Thoracic aorta (tissue), 2 donors: ENCODE measurements at regions not wholly inside any gene's neighbourhood (a gene's known extent, or its start where the extent isn't known, plus 50 kb on each side); places are given as distances from the start of the nearest gene placed in this dataset.

Source experiments
- ATAC-seq: fragments of 150-250 bp; one replicate; pipeline ENCODE4 v1.8.0; 2017; ENCODE audit warnings: low read depth; ENCODE audit not compliant: insufficient number of reproducible peaks, low FRiP score
- DNase-seq: peaks from one replicate; pipeline ENCODE4 v3.0.0-alpha.2; 2020; ENCODE audit warnings: low spot score
- H3K27ac ChIP-seq, 2 donors: fragments of 200-600 bp; sonication (generic); 1 replicate in 1 of 2; 2 replicates in 1 of 2; pipeline ENCODE4 v1.5.1; 2016; ENCODE audit warnings: mild to moderate bottlenecking in 2 of 2, moderate library complexity in 2 of 2
- H3K27me3 ChIP-seq: fragments of 200-600 bp; sonication (generic); replicated peaks from 2 replicates; pipeline ENCODE4 v1.6.0; 2016; ENCODE audit warnings: mild to moderate bottlenecking; ENCODE audit not compliant: insufficient read depth
- H3K36me3 ChIP-seq: fragments of 200-600 bp; sonication (generic); one replicate; pipeline ENCODE4 v1.5.1; 2016
- H3K4me1 ChIP-seq, 2 donors: fragments of 200-600 bp; sonication (generic); 1 replicate in 1 of 2; 2 replicates in 1 of 2; pipeline versions ENCODE4 v1.5.1 to v1.6.0; 2016; ENCODE audit warnings: low read depth in 2 of 2, mild to moderate bottlenecking in 1 of 2; ENCODE audit not compliant: control insufficient read depth in 1 of 2
- H3K4me3 ChIP-seq: fragments of 200-600 bp; sonication (generic); 2 replicates; pipeline ENCODE4 v1.5.1; 2016; ENCODE audit warnings: mild to moderate bottlenecking
- H3K9me3 ChIP-seq: fragments of 200-600 bp; sonication (generic); 2 replicates; pipeline ENCODE4 v1.5.1; 2016
- CTCF ChIP-seq: fragments of 200-600 bp; sonication (generic); IDR thresholded peaks from one replicate; pipeline ENCODE4 v1.5.1; 2019; ENCODE audit warnings: antibody characterized with exemption

DNA sequence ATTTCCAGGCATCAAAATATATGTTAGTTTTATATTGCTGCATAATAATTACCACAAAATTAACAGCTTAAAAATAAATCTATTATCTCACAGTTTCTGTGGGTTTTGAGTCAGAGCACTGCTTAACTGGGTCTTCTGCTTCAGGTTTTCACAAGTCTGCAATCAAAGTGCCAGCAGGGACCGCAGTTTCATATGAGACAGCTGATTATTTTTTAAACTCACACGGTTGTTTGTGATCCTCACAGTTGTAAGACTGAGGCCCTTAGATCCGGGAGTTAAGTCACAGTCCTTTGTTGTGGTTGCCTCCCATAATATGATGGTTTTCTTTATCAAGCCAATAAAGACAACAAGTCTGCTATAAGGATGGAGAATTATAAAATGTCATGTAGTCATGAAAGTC is 146.0 kb upstream of the ZWINT start:
- H3K27ac ChIP-seq = no peak overlapping the region
- H3K4me3 ChIP-seq = no peak overlapping the region
- ATAC-seq = no peak
- H3K36me3 ChIP-seq = no peaks in the 10 kb centered on the region
- no peaks in the 10 kb centered on the region for H3K27me3 ChIP-seq
- no peak for TF ChIP-seq CTCF
- no peaks in the 10 kb centered on the region for H3K9me3 ChIP-seq
- no peaks in the 10 kb centered on the region for H3K4me1 ChIP-seq
- no peak for DNase-seq

- Histone ChIP-seq H3K4me1 (no peaks in the 10 kb centered on the region), H3K27me3 (no peaks in the 10 kb centered on the region), H3K36me3 (no peaks in the 10 kb centered on the region), H3K4me3 (no peak overlapping the region), H3K27ac (no peak overlapping the region), H3K9me3 (no peaks in the 10 kb centered on the region)
- no peak for ATAC-seq
- DNase-seq = no peak
- TF ChIP-seq CTCF = no peak
Measured at GRCh38 chr10:56505555-56505954, 144.5 kb upstream of the ZWINT start.

DNA sequence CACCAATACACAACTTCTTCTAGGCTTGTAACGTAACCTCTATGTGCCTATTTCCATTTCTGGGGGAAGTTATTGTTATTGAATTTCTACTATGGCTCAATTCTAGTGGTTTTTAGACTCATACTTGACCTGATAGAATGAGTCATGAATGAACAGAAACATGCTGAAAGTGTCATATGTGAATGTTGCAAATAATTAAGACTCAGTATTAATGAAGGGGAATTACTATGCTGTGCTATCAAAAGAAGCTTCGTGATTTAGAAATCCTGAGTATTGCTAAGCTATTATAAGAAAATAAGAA is 135.1 kb upstream of the ZWINT start:
- DNase-seq (no peak), ATAC-seq (no peak)
- no peak overlapping the region for H3K4me3 ChIP-seq
- H3K36me3 ChIP-seq = no peaks in the 10 kb centered on the region
- no peak overlapping the region for H3K27ac ChIP-seq
- no peak for TF ChIP-seq CTCF
- H3K4me1 ChIP-seq = no peaks in the 10 kb centered on the region
- no peaks in the 10 kb centered on the region for H3K27me3 ChIP-seq
- H3K9me3 ChIP-seq = no peaks in the 10 kb centered on the region

DNA sequence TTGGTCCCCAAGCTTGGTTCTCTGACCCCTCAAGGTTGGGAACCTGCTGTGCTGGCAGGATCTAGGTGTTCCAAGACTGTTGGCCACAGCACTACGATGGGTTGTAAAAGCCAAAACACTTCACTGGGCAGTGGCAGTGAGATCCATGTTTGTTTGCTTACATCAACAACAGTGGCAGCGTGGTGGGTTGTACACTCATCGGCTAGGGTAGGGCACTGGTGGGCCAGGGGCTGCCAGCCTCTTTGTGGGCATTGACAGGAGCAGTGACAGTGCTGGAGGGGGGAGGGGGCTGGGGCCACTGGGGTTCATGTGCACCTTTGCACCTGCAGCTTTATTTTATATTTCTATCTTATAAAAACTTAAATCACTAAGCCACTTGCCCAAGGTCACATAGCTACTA is 126.7 kb upstream of the ZWINT start:
- Histone ChIP-seq H3K4me1 (no peaks in the 10 kb centered on the region), H3K36me3 (no peaks in the 10 kb centered on the region), H3K9me3 (no peaks in the 10 kb centered on the region), H3K27me3 (no peaks in the 10 kb centered on the region), H3K4me3 (no peak overlapping the region), H3K27ac (no peak overlapping the region)
- no peak for TF ChIP-seq CTCF
- DNase-seq = no peak
- no peak for ATAC-seq

DNA sequence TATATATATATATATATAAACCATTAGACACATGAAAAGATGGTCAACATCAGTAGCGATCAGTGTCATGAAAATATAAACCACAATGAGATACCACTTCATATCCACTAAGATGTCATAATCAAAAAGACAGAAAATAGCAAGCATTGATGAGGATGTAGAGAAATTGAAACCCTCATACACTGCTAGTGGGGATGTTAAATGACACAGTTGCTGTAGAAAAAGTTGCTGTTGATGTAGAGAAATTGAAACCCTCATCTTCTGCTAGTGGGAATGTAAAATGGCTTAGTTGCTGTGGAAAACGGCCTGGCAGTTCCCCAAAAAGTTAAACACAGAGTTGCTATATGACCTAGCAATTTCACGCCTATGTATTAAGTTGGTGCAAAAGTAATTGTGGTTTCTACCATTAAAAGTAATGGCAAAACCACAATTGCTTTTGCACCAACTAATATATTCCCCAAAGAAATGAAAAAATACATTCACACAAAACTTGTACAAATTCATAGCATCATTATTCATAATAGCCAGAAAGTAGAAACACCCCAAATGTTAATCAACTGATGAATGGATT is 120.5 kb upstream of the ZWINT start:
- no peak overlapping the region for H3K27ac ChIP-seq
- H3K4me1 ChIP-seq = no peaks in the 10 kb centered on the region
- H3K9me3 ChIP-seq = no peaks in the 10 kb centered on the region
- TF ChIP-seq CTCF = no peak
- ATAC-seq (no peak), DNase-seq (no peak)
- no peaks in the 10 kb centered on the region for H3K27me3 ChIP-seq
- no peaks in the 10 kb centered on the region for H3K36me3 ChIP-seq
- H3K4me3 ChIP-seq = no peak overlapping the region
